Hepatocyte (in vitro differentiated cells): ENCODE measurements at regions not wholly inside any gene's neighbourhood (a gene's known extent, or its start where the extent isn't known, plus 50 kb on each side); places are given as distances from the start of the nearest gene placed in this dataset.

ENCODE experiments used
- DNase-seq: peaks from one replicate; pipeline ENCODE4 v3.0.0-alpha.2; 2016; ENCODE audit warnings: low spot score
- H2AFZ ChIP-seq: fragments of 200-600 bp; sonication (generic); 2 replicates; pipeline ENCODE4 v1.6.0; 2016; ENCODE audit warnings: antibody characterized with exemption, mild to moderate bottlenecking
- H3K27ac ChIP-seq: fragments of 200-600 bp; sonication (generic); 2 replicates; pipeline ENCODE4 v1.5.1; 2016; ENCODE audit warnings: mild to moderate bottlenecking
- H3K27me3 ChIP-seq: fragments of 200-600 bp; sonication (generic); 2 replicates; pipeline ENCODE4 v1.6.1; 2016
- H3K36me3 ChIP-seq: fragments of 200-600 bp; sonication (generic); replicated peaks from 2 replicates; pipeline ENCODE4 v1.5.1; 2016; ENCODE audit warnings: low read depth; ENCODE audit not compliant: insufficient read depth
- H3K4me1 ChIP-seq: fragments of 200-600 bp; sonication (generic); 2 replicates; pipeline ENCODE4 v1.5.1; 2016; ENCODE audit warnings: mild to moderate bottlenecking, moderate library complexity; ENCODE audit not compliant: insufficient read depth
- H3K4me2 ChIP-seq: fragments of 200-600 bp; sonication (generic); 2 replicates; pipeline ENCODE4 v1.6.0; 2016
- H3K4me3 ChIP-seq: fragments of 200-600 bp; sonication (generic); 2 replicates; pipeline ENCODE4 v1.5.1; 2016; ENCODE audit warnings: mild to moderate bottlenecking
- H3K79me2 ChIP-seq: fragments of 200-600 bp; sonication (generic); 2 replicates; pipeline ENCODE4 v1.6.0; 2017; ENCODE audit warnings: mild to moderate bottlenecking
- H3K9me2 ChIP-seq: fragments of 200-600 bp; sonication (generic); replicated peaks from 2 replicates; pipeline ENCODE4 v1.6.0; 2017; ENCODE audit warnings: mild to moderate bottlenecking; ENCODE audit not compliant: insufficient read depth
- H3K9me3 ChIP-seq: fragments of 200-600 bp; sonication (generic); 2 replicates; pipeline ENCODE4 v1.5.1; 2016; ENCODE audit warnings: low read depth, mild to moderate bottlenecking
- H4K20me1 ChIP-seq: fragments of 200-600 bp; sonication (generic); 2 replicates; pipeline ENCODE4 v1.6.0; 2016; ENCODE audit warnings: mild to moderate bottlenecking; ENCODE audit not compliant: insufficient read depth, poor library complexity, severe bottlenecking
- EZH2 ChIP-seq: fragments of 200-600 bp; sonication (generic); IDR thresholded peaks from 2 replicates; pipeline ENCODE4 v1.6.1; 2016; ENCODE audit warnings: antibody characterized with exemption, mild to moderate bottlenecking, borderline replicate concordance
- EZH2phosphoT487 ChIP-seq: fragments of 200-600 bp; sonication (generic); IDR thresholded peaks from one replicate; pipeline ENCODE4 v1.6.1; 2018; ENCODE audit warnings: antibody characterized with exemption, mild to moderate bottlenecking, low read depth, moderate library complexity; ENCODE audit not compliant: unreplicated experiment, severe bottlenecking
- WGBS: methylation state at CpG from one replicate; pipeline ENCODE4 v1.1.6; 2016; ENCODE audit warnings: low lambda C conversion rate; ENCODE audit errors: missing lambda C conversion rate; 5-methylcytosine and 5-hydroxymethylcytosine counted together
- TF ChIP-seq, protein P1 (sequence below): fragments of 200-600 bp; sonication (generic); IDR thresholded peaks from 2 replicates; pipeline ENCODE4 v1.5.1; 2016; ENCODE audit warnings: antibody characterized with exemption, mild to moderate bottlenecking; ENCODE audit not compliant: poor library complexity

DNA sequence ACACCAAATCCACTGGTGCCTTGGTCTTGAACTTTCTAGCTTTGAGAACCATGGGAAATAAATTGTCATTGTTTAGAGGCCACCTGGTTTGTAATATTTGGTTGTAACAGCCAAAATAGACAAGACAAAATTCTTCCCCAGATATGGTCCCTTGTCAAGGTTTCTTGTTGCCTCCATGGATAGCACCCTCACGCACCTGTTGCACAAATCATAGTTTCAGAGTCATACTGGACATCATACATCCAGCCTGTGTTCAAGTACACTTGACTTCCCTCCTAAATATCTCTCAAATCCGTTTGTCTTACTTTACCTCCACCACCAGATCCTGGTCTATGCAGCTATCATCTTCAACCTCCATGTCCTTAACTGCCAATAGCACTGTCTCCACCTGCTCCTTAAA, 256.7 kb upstream of the IGFBP3 start:
- H3K4me1 ChIP-seq = no peaks in the 10 kb centered on the region
- no peak for DNase-seq
- H3K79me2 ChIP-seq = no peaks in the 10 kb centered on the region
- H4K20me1 ChIP-seq = no peaks in the 10 kb centered on the region
- 98% methylated on average over 2 of the region's 2 CpGs for WGBS
- no peak overlapping the region for H3K4me3 ChIP-seq
- no peak overlapping the region for H3K27ac ChIP-seq
- no peak overlapping the region for H3K4me2 ChIP-seq
- TF ChIP-seq, protein P1, sequence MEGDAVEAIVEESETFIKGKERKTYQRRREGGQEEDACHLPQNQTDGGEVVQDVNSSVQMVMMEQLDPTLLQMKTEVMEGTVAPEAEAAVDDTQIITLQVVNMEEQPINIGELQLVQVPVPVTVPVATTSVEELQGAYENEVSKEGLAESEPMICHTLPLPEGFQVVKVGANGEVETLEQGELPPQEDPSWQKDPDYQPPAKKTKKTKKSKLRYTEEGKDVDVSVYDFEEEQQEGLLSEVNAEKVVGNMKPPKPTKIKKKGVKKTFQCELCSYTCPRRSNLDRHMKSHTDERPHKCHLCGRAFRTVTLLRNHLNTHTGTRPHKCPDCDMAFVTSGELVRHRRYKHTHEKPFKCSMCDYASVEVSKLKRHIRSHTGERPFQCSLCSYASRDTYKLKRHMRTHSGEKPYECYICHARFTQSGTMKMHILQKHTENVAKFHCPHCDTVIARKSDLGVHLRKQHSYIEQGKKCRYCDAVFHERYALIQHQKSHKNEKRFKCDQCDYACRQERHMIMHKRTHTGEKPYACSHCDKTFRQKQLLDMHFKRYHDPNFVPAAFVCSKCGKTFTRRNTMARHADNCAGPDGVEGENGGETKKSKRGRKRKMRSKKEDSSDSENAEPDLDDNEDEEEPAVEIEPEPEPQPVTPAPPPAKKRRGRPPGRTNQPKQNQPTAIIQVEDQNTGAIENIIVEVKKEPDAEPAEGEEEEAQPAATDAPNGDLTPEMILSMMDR = no peak
- TF ChIP-seq EZH2 (no peak), EZH2phosphoT487 (no peak)
- H3K27me3 ChIP-seq = no peaks in the 10 kb centered on the region
- H2AFZ ChIP-seq = no peak overlapping the region
- no peaks in the 10 kb centered on the region for H3K36me3 ChIP-seq
- H3K9me3 ChIP-seq = no peaks in the 10 kb centered on the region
- no peaks in the 10 kb centered on the region for H3K9me2 ChIP-seq

DNA sequence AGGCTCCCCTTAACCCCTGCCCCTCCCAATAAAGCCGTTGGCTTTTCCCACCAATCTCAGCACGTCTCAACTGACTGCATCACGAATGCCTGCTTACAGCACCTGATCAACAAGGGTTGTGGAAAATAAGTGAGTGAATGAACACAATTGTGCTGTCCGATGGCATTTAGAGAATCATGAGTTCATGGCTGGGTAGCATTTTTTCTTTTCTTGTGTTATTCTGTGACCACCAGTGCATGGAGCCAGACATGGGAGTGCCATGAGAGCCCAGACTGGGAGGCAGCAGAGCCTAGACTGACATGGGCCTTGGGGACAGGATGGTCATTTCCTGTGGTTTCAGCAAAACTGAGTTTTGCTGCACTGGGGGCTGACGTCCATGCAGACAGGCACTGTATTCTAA, 254.1 kb upstream of the IGFBP3 start:
- no peaks in the 10 kb centered on the region for H3K27me3 ChIP-seq
- no peaks in the 10 kb centered on the region for H3K9me2 ChIP-seq
- no peak overlapping the region for H3K4me2 ChIP-seq
- no peak for DNase-seq
- H3K9me3 ChIP-seq = no peaks in the 10 kb centered on the region
- H3K36me3 ChIP-seq = no peaks in the 10 kb centered on the region
- H3K27ac ChIP-seq = no peak overlapping the region
- TF ChIP-seq EZH2 (no peak), EZH2phosphoT487 (no peak)
- TF ChIP-seq, protein P1 = no peak
- H3K4me1 ChIP-seq = no peaks in the 10 kb centered on the region
- no peaks in the 10 kb centered on the region for H3K79me2 ChIP-seq
- no peak overlapping the region for H3K4me3 ChIP-seq
- no peaks in the 10 kb centered on the region for H4K20me1 ChIP-seq
- 88% methylated on average over 5 of the region's 5 CpGs for WGBS
- H2AFZ ChIP-seq = no peak overlapping the region

DNA sequence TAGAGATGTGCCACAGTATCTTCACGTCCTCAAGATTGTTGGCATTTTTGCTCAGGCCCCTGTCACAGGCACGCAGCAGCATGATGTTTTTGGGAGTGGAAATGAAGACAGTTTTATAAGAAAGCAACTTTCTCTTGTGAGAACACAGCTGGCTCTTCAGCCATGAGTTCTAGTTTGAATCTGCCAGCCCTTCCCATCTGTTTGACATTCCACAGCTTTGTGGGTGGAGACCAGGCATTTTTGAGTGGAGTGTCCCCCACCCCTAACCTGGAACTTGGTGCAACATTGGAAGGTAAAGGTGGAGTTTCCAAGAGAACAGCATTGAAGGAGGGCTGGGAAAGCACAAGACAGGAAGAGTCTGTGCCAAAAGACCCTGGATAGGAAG, 253.1 kb upstream of the IGFBP3 start:
- H3K4me3 ChIP-seq = no peak overlapping the region
- H3K9me2 ChIP-seq = no peaks in the 10 kb centered on the region
- H4K20me1 ChIP-seq = no peaks in the 10 kb centered on the region
- no peaks in the 10 kb centered on the region for H3K36me3 ChIP-seq
- TF ChIP-seq EZH2 (no peak), EZH2phosphoT487 (no peak)
- TF ChIP-seq, protein P1 = no peak
- H2AFZ ChIP-seq = no peak overlapping the region
- WGBS = 64% methylated on average over 2 of the region's 2 CpGs
- H3K4me1 ChIP-seq = no peaks in the 10 kb centered on the region
- DNase-seq = no peak
- no peaks in the 10 kb centered on the region for H3K27me3 ChIP-seq
- no peaks in the 10 kb centered on the region for H3K9me3 ChIP-seq
- H3K79me2 ChIP-seq = no peaks in the 10 kb centered on the region
- H3K4me2 ChIP-seq = no peak overlapping the region
- H3K27ac ChIP-seq = peak overlapping the region; percentile 57
